HG03571 (cell line): ENCODE measurements at regions not wholly inside any gene's neighbourhood (a gene's known extent, or its start where the extent isn't known, plus 50 kb on each side); places are given as distances from the start of the nearest gene placed in this dataset.

Experiments
- ATAC-seq: cut with Tn5 transposase; IDR thresholded peaks from one replicate; pipeline ENCODE4 v1.9.1; 2021; ENCODE audit not compliant: unreplicated experiment

DNA sequence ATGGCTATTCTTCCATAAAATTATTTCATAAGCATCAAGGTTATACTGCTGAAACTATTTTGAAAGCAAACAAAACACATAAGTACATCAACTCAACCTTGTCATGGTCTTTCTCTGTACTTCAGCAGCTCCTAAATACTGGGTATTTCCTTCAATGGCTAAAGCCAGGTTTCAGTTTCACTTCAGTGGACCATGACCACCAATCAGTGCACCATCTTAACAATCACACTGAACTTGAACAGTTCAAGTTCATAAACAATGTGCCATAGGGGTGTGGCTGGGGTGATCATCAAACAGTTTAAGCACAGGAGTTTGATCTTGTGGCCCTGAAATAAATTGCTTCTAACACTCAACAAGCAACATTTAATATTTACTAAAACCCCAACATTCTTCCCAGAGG is 124.1 kb upstream of the FIGN start:
- ATAC-seq = no peak

DNA sequence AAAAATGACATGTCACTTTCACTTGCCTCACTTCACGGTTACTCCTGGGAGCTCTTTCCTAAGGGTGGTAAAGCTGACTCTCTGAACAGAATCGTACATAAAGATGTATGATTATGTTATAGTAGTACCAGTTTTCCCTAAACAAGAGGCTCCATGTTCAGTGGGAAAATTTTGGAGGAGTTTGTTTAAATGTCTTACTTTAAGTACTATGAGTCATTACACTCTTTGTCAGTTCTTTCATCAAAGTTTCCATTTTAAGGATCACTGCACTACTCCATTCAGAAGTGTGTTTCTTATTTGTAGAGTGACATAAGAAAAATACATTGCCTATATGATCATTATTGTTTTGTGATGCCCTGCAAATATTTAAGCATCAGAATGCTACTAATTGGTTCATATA is 121.1 kb upstream of the FIGN start:
- no peak for ATAC-seq

DNA sequence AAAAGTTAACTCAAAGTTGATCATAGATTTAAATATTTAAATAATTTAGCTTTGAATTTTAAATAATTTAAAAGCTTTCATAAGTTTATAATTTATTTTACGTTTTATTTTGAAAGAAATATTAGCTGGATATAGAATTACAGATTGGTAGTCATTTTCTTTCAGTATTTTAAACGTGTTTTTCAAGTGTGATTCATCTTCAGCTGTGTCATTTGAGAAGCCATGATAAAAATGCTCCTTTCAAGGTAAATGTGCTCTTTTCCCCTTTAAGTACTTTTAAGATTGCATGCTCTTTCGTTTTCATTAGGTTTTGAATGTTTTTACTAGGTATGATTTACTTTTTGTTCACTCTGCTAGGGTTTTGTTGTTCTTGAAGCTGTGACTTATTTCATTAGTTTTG is 116.8 kb upstream of the FIGN start:
- no peak for ATAC-seq

- ATAC-seq = no peak
Observed at GRCh38 chr2:163849756-163850435, 114.1 kb upstream of the FIGN start.

GRCh38 chr2:163838890-163839289 is 103.1 kb upstream of the FIGN start:
- no peak for ATAC-seq

GRCh38 chr2:163836167-163836566 is 100.4 kb upstream of the FIGN start:
- no peak for ATAC-seq

DNA sequence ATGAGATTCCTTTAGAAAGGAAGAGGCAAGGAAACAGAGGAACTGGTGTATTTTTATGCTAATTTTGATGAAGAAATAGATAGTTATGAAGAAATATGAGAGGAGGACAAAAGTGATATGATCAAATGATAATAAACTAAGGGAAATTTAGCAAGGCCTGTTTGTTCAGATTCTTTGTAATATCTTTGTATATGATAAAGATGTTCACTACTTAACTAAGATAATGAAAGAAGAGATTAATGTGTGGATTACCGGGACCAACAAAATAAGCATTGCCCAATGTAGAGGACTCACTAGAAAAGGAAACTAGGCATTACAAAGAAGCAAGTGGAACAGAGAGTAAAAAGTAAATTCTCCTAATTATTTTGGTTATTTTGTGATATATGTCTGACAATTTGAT is 99.0 kb upstream of the FIGN start:
- no peak for ATAC-seq

GRCh38 chr2:163834221-163834620 is 98.4 kb upstream of the FIGN start:
- ATAC-seq = no peak

GRCh38 chr2:163828771-163829170 is 93.0 kb upstream of the FIGN start:
- ATAC-seq = no peak

GRCh38 chr2:163822033-163822432 is 86.2 kb upstream of the FIGN start:
- ATAC-seq = no peak

- no peak for ATAC-seq
Observed at GRCh38 chr2:163812926-163813520, 77.2 kb upstream of the FIGN start.

DNA sequence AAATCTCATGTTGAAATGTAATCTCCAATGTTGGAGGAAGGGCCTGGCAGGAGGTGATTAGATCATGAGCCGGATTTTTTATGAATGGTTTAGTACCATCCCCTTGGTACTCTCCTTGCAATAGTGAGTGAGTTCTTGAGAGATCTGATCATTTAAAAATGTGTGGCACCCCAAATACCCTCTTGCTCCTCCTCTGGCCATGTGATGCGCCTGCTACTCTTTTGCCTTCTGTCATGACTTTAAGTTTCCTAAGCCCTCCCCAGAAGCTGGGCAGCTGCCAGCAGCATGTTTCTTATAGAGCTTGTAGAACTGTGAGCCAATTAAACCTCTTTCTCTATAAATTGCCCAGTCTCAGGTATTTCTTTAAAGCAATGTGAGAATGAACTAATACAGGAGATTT is 72.6 kb upstream of the FIGN start:
- ATAC-seq = no peak

DNA sequence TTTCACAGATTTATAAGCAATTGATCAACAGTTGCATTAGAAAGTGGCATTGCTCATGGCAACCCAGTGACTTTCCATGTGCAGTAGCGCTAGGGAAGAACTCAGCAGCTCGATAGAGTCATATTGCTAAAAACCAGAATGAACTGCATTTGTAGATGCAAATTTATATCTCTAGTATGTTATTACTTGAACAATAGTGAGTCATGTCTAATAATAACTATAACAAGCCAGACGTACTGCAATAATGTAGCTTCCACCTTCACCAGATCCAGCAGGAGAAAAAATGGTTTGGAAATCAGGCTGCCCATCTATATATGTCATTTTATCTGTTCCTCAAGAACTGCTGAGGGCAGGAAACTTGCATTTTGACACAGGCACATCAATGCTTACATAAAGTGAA is 66.5 kb upstream of the FIGN start:
- no peak for ATAC-seq

DNA sequence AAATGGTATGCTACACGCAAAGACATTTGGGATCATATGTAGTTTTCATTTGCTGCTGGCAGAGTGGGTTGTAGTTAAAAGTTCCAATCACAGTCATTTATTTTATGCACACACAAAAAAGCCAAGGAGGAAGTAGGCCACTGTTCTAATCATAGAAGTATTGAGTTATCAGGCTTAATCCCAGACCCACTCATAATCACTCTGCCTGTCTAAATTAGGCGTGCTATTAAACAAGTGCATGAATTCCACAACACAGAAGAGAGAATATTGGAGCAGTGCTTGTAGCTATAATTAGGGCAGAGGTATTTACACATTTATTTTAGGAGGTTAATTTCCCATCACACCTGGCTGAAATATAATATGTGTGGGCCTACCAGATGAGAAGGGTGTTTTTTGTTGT is 65.7 kb upstream of the FIGN start:
- ATAC-seq = no peak

DNA sequence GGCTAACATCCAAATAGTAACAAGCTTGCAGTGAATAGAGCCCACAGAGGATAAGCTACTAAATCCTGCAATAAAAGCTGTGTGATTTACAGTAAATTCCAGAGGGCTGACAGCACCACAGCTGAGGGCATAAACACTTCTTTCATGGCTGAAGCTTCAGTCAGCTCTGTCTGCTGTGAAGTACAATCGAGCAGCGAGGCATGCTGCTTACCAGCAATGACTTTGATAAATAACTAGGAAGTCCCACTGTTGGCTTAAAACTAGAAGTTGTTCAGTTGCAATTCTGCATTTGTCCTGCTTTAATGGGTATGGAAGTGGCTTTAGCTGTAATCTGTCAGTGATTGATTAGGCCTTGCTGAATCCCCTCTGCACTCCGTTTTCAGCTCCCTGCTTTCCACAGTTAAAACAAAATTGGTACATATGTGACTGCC is 65.2 kb upstream of the FIGN start:
- no peak for ATAC-seq

GRCh38 chr2:163799807-163800206 is 64.0 kb upstream of the FIGN start:
- no peak for ATAC-seq

GRCh38 chr2:163794635-163795034 is 58.8 kb upstream of the FIGN start:
- ATAC-seq = no peak
